PFSK-1 (cell line): ENCODE measurements at regions not wholly inside any gene's neighbourhood (a gene's known extent, or its start where the extent isn't known, plus 50 kb on each side); places are given as distances from the start of the nearest gene placed in this dataset.

Experiments used
- FOXP2 ChIP-seq: optimal IDR thresholded peaks from 2 replicates; pipeline ENCODE3; 2011; ENCODE audit warnings: borderline replicate concordance, control low read depth, inconsistent platforms; ENCODE audit not compliant: insufficient read depth; ENCODE audit errors: extremely low read length, extremely low read depth
- POLR2AphosphoS5 ChIP-seq: IDR thresholded peaks from 2 replicates; pipeline ENCODE4 v1.6.1; 2012; ENCODE audit warnings: low read depth, mild to moderate bottlenecking, control low read depth, low read length, moderate library complexity
- SIN3A ChIP-seq: IDR thresholded peaks from 2 replicates; pipeline ENCODE4 v1.6.1; 2012; ENCODE audit warnings: mild to moderate bottlenecking, low read length, moderate library complexity, borderline replicate concordance; ENCODE audit not compliant: insufficient read depth
- TAF1 ChIP-seq: IDR thresholded peaks from 2 replicates; pipeline ENCODE4 v1.6.1; 2012; ENCODE audit warnings: low read length, control low read depth, borderline replicate concordance; ENCODE audit not compliant: insufficient read depth
- TF ChIP-seq, protein P1 (sequence below), 2 experiments: IDR thresholded peaks; 2 replicates each; pipeline versions ENCODE4 v1.6.1 to v1.8.0; 2011 to 2012; ENCODE audit warnings: low read depth in 2 of 2, low read length in 2 of 2, control low read depth in 1 of 2, inconsistent platforms in 1 of 2, mild to moderate bottlenecking in 1 of 2, moderate library complexity in 1 of 2; ENCODE audit not compliant: insufficient read depth in 1 of 2

DNA sequence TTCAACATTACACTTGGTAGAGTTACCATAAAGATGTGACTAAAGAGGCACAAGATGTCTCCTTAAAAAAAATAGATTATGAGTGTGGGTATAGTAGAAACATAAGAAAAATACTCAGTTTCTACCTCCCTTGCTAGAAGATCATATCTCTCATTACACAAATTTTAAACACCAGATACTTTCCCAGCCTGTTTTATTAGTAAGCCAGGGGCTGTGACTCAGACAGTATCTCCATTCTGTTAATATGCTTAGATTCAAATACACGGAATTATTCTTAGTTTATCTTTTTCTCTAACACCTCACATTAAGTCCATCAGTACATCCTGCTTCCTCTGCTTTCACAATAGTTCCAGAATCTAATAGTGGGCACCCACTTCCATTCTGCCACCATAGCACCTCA lies 561.8 kb upstream of the ADAMTS5 start:
- no peak for TF ChIP-seq POLR2AphosphoS5
- TF ChIP-seq, protein P1, sequence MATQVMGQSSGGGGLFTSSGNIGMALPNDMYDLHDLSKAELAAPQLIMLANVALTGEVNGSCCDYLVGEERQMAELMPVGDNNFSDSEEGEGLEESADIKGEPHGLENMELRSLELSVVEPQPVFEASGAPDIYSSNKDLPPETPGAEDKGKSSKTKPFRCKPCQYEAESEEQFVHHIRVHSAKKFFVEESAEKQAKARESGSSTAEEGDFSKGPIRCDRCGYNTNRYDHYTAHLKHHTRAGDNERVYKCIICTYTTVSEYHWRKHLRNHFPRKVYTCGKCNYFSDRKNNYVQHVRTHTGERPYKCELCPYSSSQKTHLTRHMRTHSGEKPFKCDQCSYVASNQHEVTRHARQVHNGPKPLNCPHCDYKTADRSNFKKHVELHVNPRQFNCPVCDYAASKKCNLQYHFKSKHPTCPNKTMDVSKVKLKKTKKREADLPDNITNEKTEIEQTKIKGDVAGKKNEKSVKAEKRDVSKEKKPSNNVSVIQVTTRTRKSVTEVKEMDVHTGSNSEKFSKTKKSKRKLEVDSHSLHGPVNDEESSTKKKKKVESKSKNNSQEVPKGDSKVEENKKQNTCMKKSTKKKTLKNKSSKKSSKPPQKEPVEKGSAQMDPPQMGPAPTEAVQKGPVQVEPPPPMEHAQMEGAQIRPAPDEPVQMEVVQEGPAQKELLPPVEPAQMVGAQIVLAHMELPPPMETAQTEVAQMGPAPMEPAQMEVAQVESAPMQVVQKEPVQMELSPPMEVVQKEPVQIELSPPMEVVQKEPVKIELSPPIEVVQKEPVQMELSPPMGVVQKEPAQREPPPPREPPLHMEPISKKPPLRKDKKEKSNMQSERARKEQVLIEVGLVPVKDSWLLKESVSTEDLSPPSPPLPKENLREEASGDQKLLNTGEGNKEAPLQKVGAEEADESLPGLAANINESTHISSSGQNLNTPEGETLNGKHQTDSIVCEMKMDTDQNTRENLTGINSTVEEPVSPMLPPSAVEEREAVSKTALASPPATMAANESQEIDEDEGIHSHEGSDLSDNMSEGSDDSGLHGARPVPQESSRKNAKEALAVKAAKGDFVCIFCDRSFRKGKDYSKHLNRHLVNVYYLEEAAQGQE (IDR thresholded peaks at IDR 0.05; ENCODE audit: insufficient read depth in 1 of 2, low read depth in 2 of 2, low read length in 2 of 2) = no peak
- no peak for TF ChIP-seq TAF1
- TF ChIP-seq SIN3A = no peak
- TF ChIP-seq FOXP2 = no peak
